ENCODE measurements at regions not wholly inside any gene's neighbourhood (a gene's known extent, or its start where the extent isn't known, plus 50 kb on each side); places are given as distances from the start of the nearest gene placed in this dataset.

DNA sequence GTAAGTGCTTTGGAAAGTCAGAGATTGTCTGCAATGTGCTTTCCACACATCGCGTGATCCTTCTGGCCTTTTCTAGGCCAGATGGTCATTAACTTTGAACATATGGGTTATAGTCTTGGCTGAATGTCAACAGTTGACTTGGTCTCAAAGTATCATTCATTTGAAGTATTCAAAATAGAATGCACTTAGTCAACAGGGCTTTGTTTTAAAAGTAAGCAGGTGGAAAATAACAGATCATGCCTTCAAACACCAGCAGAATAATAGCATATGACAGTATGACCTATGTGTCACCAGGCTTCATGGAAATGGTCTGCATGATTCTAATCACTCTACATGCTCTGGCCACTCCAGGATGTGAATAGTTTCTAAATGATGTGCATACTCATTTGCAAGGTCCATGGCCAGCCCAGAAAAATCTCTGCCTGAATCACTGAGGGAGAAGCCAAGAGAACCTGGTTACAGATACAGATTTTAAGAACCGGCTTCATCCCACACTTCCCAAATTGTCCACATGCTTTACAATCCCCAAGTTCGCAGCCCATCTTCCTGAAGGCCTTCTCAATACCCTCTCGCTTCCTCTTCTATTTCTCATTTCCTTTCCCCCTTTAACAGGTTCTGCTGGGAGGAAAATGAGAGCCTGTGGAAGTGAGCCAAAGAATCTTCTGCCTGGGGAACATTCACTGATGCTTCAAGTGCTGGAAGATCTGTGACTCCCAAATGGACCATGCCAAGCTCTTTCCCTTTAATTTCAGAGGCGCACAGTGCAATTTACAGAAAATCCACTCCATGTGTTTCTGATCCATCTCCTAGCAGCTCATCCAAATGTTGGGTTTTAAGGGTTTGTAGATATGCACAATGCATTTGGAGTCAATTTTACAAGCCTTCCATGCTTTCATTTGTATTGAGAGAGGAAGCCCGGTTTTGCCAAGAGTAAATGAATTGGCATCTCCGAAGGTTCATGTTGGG lies 122.8 kb upstream of the GDF10 start:
- TF ChIP-seq, protein P1, sequence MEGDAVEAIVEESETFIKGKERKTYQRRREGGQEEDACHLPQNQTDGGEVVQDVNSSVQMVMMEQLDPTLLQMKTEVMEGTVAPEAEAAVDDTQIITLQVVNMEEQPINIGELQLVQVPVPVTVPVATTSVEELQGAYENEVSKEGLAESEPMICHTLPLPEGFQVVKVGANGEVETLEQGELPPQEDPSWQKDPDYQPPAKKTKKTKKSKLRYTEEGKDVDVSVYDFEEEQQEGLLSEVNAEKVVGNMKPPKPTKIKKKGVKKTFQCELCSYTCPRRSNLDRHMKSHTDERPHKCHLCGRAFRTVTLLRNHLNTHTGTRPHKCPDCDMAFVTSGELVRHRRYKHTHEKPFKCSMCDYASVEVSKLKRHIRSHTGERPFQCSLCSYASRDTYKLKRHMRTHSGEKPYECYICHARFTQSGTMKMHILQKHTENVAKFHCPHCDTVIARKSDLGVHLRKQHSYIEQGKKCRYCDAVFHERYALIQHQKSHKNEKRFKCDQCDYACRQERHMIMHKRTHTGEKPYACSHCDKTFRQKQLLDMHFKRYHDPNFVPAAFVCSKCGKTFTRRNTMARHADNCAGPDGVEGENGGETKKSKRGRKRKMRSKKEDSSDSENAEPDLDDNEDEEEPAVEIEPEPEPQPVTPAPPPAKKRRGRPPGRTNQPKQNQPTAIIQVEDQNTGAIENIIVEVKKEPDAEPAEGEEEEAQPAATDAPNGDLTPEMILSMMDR (IDR thresholded peaks at IDR 0.05; ENCODE audit: unreplicated experiment): no peak
- Mint-ChIP-seq H3K4me3 (ENCODE audit: low read depth) (no peak overlapping the region), H3K27me3 (peaks cover 11% of the 10 kb centered on the region), H3K36me3 (ENCODE audit: insufficient read depth) (no peaks in the 10 kb centered on the region), H3K4me1 (ENCODE audit: low read depth) (no peaks in the 10 kb centered on the region), H3K9me3 (ENCODE audit: low read depth) (no peaks in the 10 kb centered on the region), H3K27ac (no peak overlapping the region)
- DNase-seq (ENCODE audit: low spot score, unreplicated experiment): no peak

DNA sequence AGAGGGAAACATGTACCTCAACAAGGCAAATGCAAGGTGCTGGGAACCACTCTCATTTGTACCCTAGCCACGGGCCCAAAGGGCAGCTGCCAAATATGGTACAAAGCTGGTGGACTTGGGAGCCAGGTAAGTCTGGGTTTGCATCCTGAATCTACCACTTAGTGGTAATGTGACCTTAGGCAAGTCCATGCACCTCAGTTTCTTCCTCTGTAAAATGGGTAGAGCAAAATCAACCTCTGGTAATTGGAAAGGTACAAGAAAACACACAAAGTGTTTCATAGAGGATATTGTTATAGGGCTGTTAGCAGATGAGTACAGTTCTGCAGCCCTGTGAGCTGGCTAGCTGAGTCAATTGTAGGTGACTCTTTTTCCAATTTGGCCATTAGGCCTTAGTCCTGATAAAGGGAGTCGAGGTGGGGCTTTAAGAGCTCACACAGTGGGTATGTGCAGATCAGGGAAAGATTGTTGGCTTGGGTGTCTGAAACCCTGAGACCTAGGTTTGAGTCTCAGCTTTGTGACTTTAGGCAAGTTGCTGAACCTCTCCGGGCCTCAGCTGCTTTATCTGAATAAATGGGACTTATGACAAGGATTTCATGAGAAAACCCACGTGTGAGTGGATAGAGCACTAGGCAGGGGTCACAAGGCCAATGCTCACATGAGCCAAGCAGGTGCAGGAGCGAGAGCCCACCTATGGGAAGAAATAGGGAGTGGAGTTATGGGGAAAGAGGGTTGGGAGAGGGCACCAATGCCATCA lies 121.3 kb upstream of the GDF10 start:
- peaks cover 11% of the 10 kb centered on the region for H3K27me3 Mint-ChIP-seq
- H3K36me3 Mint-ChIP-seq (ENCODE audit: insufficient read depth): no peaks in the 10 kb centered on the region
- H3K9me3 Mint-ChIP-seq (ENCODE audit: low read depth): no peaks in the 10 kb centered on the region
- no peak for DNase-seq (ENCODE audit: low spot score, unreplicated experiment)
- H3K4me3 Mint-ChIP-seq (ENCODE audit: low read depth): no peak overlapping the region
- H3K27ac Mint-ChIP-seq: no peak overlapping the region
- H3K4me1 Mint-ChIP-seq (ENCODE audit: low read depth): no peaks in the 10 kb centered on the region
- TF ChIP-seq, protein P1 (IDR thresholded peaks at IDR 0.05; ENCODE audit: unreplicated experiment): no peak

DNA sequence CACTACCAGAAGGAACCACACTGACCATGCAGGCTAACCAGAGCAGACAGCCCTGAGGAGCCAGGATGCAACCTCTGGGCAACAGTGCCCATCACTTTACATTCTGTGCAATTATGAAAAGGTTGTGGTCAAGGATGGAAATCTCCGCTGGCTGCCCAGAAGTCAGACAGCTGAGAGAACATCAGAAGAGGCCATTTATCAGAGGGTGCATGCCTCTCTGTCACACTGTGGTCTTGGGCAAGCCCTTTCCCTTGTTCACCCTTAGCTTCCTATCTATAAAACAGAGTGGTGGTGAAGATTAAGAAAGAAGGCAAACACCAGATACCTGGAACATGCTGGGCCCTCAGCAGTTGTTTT lies 120.7 kb upstream of the GDF10 start:
- no peaks in the 10 kb centered on the region for H3K9me3 Mint-ChIP-seq (ENCODE audit: low read depth)
- H3K4me1 Mint-ChIP-seq (ENCODE audit: low read depth): no peaks in the 10 kb centered on the region
- no peak overlapping the region for H3K4me3 Mint-ChIP-seq (ENCODE audit: low read depth)
- TF ChIP-seq, protein P1 (IDR thresholded peaks at IDR 0.05; ENCODE audit: unreplicated experiment): no peak
- no peak overlapping the region for H3K27ac Mint-ChIP-seq
- no peak for DNase-seq (ENCODE audit: low spot score, unreplicated experiment)
- H3K36me3 Mint-ChIP-seq (ENCODE audit: insufficient read depth): no peaks in the 10 kb centered on the region
- peaks cover 11% of the 10 kb centered on the region for H3K27me3 Mint-ChIP-seq

DNA sequence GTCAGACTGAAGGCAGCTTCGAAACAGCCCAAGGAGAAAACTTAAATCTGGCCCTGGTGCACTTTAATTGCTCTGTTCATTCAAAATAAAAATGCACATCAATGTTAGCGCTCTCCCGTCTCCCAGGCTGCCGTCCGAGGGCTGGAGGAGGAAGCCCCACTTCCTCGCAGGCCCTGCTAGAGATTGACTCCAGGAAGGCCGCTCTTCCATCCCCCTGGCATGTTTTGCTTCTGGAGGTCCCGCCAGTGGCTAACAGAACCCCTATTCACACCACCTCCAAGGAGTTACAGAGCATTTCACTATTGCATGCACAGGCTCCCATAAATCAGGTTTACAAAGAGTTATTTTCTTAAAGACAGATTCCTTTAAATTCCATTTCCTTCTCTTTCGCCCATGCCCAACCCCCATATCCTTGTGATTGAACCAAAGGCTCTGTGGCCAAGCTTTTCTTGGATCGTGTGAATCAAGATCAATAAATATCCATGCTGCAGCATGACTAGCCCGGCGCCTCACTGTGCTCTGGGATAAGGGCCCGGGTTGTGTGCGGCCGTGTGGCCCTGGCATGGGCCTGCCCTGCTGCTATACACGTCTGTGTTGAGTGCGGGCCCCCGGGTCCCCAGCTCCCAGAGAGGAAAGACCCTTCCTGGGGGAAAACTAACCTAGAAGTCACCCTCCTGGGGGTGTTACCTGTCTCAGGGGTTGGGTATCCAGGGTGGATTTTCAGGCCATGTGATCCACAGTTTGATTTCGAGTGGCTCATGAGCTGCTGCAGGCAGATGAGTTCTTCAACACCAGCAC lies 118.7 kb upstream of the GDF10 start:
- H3K4me3 Mint-ChIP-seq (ENCODE audit: low read depth): no peak overlapping the region
- H3K36me3 Mint-ChIP-seq (ENCODE audit: insufficient read depth): no peaks in the 10 kb centered on the region
- no peak for DNase-seq (ENCODE audit: low spot score, unreplicated experiment)
- peaks cover 4% of the 10 kb centered on the region for H3K27me3 Mint-ChIP-seq
- no peaks in the 10 kb centered on the region for H3K9me3 Mint-ChIP-seq (ENCODE audit: low read depth)
- TF ChIP-seq, protein P1 (IDR thresholded peaks at IDR 0.05; ENCODE audit: unreplicated experiment): no peak
- no peaks in the 10 kb centered on the region for H3K4me1 Mint-ChIP-seq (ENCODE audit: low read depth)
- H3K27ac Mint-ChIP-seq: no peak overlapping the region

All from progenitor cell of endocrine pancreas (in vitro differentiated cells).